ENCODE measurements at regions not wholly inside any gene's neighbourhood (a gene's known extent, or its start where the extent isn't known, plus 50 kb on each side); places are given as distances from the start of the nearest gene placed in this dataset.
A peak's percentile ranks its signal among the peaks of the same experiment; 100 is the strongest.

- DNase-seq: peak in 1 of 58 donors; percentile 31
Measured at GRCh38 chr6:41449399-41450245, 96.6 kb upstream of the FOXP4 start.

GRCh38 chr6:41450581-41450980 is 95.6 kb upstream of the FOXP4 start:
- DNase-seq: no peak

GRCh38 chr6:41451039-41451438 is 95.1 kb upstream of the FOXP4 start:
- DNase-seq: no peak

GRCh38 chr6:41451515-41452163 is 94.5 kb upstream of the FOXP4 start:
- DNase-seq: peak in 10 of 58 donors; percentile 9 to 77 (median 16)

GRCh38 chr6:41452763-41453162 is 93.4 kb upstream of the FOXP4 start:
- no peak for DNase-seq

GRCh38 chr6:41453244-41453643 is 92.9 kb upstream of the FOXP4 start:
- peak in 6 of 58 donors; percentile 7 to 13 (median 8) for DNase-seq

- no peak for DNase-seq
Measured at GRCh38 chr6:41454189-41454789, 91.9 kb upstream of the FOXP4 start.

GRCh38 chr6:41455410-41455809 is 90.8 kb upstream of the FOXP4 start:
- no peak for DNase-seq

- no peak for DNase-seq
Measured at GRCh38 chr6:41455818-41456217, 90.4 kb upstream of the FOXP4 start.

- no peak for DNase-seq
Measured at GRCh38 chr6:41457303-41457670, 88.9 kb upstream of the FOXP4 start.

GRCh38 chr6:41459738-41460137 is 86.4 kb upstream of the FOXP4 start:
- no peak for DNase-seq

GRCh38 chr6:41460742-41461336 is 85.3 kb upstream of the FOXP4 start:
- DNase-seq: no peak

GRCh38 chr6:41462033-41462432 is 84.1 kb upstream of the FOXP4 start:
- DNase-seq: no peak

- DNase-seq: peak in 18 of 58 donors; percentile 6 to 53 (median 20)
Measured at GRCh38 chr6:41463062-41463930, 82.9 kb upstream of the FOXP4 start.

GRCh38 chr6:41464019-41464418 is 82.2 kb upstream of the FOXP4 start:
- DNase-seq: no peak

- no peak for DNase-seq
Measured at GRCh38 chr6:41464481-41464880, 81.7 kb upstream of the FOXP4 start.

- DNase-seq: no peak
Measured at GRCh38 chr6:41466437-41466990, 79.7 kb upstream of the FOXP4 start.

- DNase-seq: no peak
Measured at GRCh38 chr6:41467061-41467460, 79.1 kb upstream of the FOXP4 start.

- no peak for DNase-seq
Measured at GRCh38 chr6:41467627-41468404, 78.4 kb upstream of the FOXP4 start.
